Left kidney (tissue), 1 donor: ENCODE measurements at regions not wholly inside any gene's neighbourhood (a gene's known extent, or its start where the extent isn't known, plus 50 kb on each side); places are given as distances from the start of the nearest gene placed in this dataset.
"Not testable (repeated sequence)": the region's sequence is repeated elsewhere in the genome, so short reads cannot be mapped to it uniquely, and the experiment has no call there.

Experiments
- DNase-seq: peaks from one replicate; pipeline ENCODE4 v3.0.0-alpha.2; 2013

- DNase-seq = no peak
Measured at GRCh38 chr4:25474690-25475089, 97.6 kb downstream of the ANAPC4 start.

GRCh38 chr4:25477221-25477620, 100.2 kb downstream of the ANAPC4 start:
- no peak for DNase-seq

GRCh38 chr4:25481648-25482047, 104.6 kb downstream of the ANAPC4 start:
- DNase-seq = no peak

GRCh38 chr4:25484243-25484721, 107.2 kb downstream of the ANAPC4 start:
- no peak for DNase-seq

GRCh38 chr4:25485104-25485503, 108.0 kb downstream of the ANAPC4 start:
- DNase-seq = no peak

GRCh38 chr4:25486171-25486570, 109.1 kb downstream of the ANAPC4 start:
- DNase-seq = no peak

GRCh38 chr4:25487155-25487554, 110.1 kb downstream of the ANAPC4 start:
- DNase-seq = no peak

GRCh38 chr4:25489253-25489797, 112.3 kb downstream of the ANAPC4 start:
- no peak for DNase-seq

- DNase-seq = no peak
Measured at GRCh38 chr4:25493466-25493865, 116.4 kb downstream of the ANAPC4 start.

- no peak for DNase-seq
Measured at GRCh38 chr4:25494166-25494565, 117.1 kb downstream of the ANAPC4 start.

- no peak for DNase-seq
Measured at GRCh38 chr4:25500626-25501316, 123.7 kb downstream of the ANAPC4 start.

GRCh38 chr4:25502115-25502514, 125.1 kb downstream of the ANAPC4 start:
- no peak for DNase-seq

GRCh38 chr4:25503779-25504178, 126.7 kb downstream of the ANAPC4 start:
- no peak for DNase-seq

- DNase-seq = no peak
Measured at GRCh38 chr4:25504932-25505636, 128.0 kb downstream of the ANAPC4 start.

- DNase-seq = no peak
Measured at GRCh38 chr4:25505637-25505991, 128.6 kb downstream of the ANAPC4 start.

- no peak for DNase-seq
Measured at GRCh38 chr4:25506032-25506571, 129.0 kb downstream of the ANAPC4 start.

GRCh38 chr4:25509646-25510045, 132.6 kb downstream of the ANAPC4 start:
- DNase-seq = no peak

- DNase-seq = not testable (repeated sequence)
Measured at GRCh38 chr4:25511823-25512222, 134.8 kb downstream of the ANAPC4 start.

GRCh38 chr4:25513814-25514213, 136.8 kb downstream of the ANAPC4 start:
- no peak for DNase-seq

GRCh38 chr4:25523405-25523804, 132.2 kb upstream of the SLC34A2 start:
- DNase-seq = no peak

- DNase-seq = no peak
Measured at GRCh38 chr4:25524663-25525062, 131.0 kb upstream of the SLC34A2 start.

- no peak for DNase-seq
Measured at GRCh38 chr4:25525896-25526295, 129.8 kb upstream of the SLC34A2 start.

GRCh38 chr4:25527034-25527433, 128.6 kb upstream of the SLC34A2 start:
- no peak for DNase-seq
